Anterior cingulate cortex (tissue), 58 donors: ENCODE measurements at regions not wholly inside any gene's neighbourhood (a gene's known extent, or its start where the extent isn't known, plus 50 kb on each side); places are given as distances from the start of the nearest gene placed in this dataset.

Source experiments
- DNase-seq, 58 donors: peaks; one replicate each; lab custom pipeline; 2025; lab: John Stamatoyannopoulos, UW

GRCh38 chr6:74785236-74785635 lies 420.6 kb downstream of the COL12A1 start:
- no peak for DNase-seq

- DNase-seq = no peak
Measured at GRCh38 chr6:74782346-74782745, 423.5 kb downstream of the COL12A1 start.

DNA sequence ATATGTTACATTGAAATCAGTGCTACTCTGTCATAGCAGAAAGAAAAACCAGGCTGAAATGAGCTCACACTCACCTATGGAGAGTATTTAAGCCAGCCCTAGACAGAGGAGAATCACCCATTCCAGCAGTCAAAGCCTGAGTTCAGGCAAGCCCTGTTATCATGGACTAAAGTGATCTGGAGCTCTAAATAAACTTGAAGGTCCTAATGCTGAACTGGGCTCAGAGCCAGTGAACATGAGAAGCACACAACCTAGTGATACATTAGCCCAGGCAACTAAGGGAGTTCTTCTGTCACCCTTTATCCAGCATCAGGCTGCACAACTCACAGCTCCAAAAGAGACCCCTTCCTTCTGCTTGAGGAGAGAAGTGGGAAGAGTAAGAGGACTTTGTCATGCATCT lies 425.0 kb downstream of the COL12A1 start:
- DNase-seq = no peak

DNA sequence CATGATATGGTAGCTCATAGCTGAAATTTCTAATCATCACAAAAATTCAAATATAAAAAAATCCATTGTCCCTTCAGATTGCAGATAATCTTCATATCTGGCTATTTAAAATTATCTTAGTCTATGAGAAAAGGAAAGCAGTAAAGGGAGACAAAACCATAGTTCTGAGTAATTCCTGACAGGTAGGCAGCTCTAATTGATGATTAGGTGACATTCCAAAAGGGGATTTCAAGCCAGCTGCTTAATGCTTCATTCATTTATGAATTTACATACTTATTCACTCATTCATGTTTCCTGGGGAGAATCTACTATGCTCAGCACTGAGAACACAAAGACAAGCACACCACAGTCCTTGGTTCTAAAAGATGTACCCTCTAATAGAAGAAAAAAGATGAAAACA lies 437.1 kb downstream of the COL12A1 start:
- DNase-seq = no peak

GRCh38 chr6:74768120-74768519 lies 437.7 kb downstream of the COL12A1 start:
- DNase-seq = no peak

GRCh38 chr6:74765486-74765885 lies 440.4 kb downstream of the COL12A1 start:
- DNase-seq = no peak

- DNase-seq = no peak
Measured at GRCh38 chr6:74764486-74764885, 441.4 kb downstream of the COL12A1 start.

DNA sequence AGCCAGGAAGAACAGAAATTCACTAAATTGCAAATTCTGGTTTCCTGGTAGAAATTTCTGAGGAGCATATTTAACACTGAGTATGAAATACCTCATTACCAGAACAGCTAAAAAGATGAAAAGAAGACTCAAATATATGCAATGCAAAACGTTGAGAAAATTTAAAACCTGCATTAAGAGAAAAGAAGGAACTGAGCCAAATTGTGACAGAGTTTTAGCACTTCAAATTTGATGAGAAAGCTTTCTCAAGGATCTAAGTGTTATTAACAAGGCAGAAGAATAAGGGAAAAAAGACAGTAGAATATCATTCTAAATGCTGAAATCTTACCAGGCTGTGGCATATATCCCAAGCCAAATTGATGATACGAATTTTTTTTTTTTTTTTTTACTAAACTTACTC lies 443.0 kb downstream of the COL12A1 start:
- DNase-seq = peak in 1 of 58 donors; percentile 3

DNA sequence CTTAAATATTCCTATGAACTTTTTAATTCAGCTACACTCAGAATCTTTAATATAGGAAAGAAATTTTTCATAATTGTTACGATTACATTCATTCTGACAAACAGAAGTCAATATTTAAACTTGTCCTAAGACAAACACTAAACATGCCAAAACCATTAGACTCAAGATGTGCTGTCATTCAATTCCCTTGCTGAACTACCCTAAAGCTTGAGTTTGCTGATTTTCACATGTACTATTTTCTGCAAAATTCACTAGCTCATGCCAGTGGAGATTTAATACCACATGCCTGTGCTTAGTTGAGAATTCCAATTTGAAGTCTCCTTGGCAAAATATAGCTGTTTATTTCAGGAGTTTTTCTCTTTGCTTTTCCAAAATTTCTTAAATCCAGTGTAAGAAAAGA lies 448.0 kb downstream of the COL12A1 start:
- no peak for DNase-seq

- DNase-seq = no peak
Measured at GRCh38 chr6:74756923-74757322, 448.9 kb downstream of the COL12A1 start.

DNA sequence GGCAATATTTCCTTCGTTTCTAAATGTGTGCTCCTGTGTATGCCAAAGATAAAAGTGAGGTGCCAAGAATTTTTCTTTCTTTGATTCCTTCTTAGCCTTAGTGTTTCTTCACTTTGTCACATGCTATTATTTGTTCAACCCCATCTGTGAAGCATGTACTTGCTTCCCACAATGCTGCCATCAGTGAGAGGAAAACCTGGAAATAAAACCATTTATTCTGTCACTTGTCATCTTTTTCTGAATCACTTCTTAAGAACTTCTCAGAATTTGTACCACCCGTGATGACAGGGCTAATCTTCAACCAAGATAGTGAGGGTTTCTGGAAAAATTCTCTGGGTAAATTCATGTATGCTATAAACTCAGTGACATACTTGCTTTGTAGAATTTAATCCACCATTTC lies 450.1 kb downstream of the COL12A1 start:
- peak in 1 of 58 donors; percentile 23 for DNase-seq

DNA sequence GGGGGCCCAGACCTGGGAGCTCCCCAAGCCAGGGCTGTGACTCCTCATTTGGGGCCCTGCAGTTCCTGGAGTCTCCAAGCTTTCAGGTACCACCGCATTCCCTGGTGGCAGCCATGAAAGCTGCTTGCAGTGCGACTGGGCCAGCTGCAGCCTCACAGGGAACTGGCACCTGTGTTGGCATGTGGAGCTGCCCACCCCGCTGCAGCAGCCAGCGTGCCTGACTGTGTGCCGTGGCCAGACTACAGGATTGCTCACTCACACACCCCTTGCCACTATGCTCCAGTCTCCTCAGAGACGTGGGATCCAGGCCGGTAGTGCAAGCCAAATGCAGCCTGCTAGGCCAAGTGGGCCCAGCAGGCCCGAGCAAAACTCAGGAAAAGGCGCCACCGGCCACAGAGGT lies 450.7 kb downstream of the COL12A1 start:
- DNase-seq = no peak

DNA sequence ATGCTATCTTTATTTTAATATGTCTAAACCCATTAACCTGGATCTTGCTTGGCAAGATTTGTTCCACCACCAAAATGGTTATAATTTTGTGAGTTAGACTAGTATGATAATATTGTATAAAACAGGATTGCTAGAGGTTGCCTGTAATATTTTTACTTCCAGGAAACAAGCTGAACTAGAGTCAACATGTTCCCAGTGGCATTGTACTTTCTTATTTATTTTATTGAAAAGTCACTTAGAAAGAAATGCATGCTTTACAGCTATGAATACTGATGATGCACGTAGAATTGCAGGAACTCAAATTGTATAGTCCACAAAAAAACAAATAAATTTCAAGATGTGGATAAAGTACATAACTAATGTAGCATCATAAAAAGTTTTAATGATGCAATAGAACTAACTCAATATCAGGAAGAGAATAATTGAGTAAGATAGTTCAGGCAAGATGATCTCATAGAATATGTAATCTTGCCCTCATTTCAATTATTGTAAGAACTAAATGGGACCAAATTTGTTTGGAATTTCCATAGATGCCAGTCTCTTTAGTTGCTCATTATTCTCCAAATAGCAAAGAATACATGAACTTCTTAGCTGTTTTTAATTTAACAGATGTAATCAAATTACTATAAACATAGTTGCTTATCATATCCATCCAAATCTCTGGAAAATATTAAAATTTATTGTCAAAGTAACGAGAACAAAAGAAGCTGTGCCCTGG lies 451.8 kb downstream of the COL12A1 start:
- DNase-seq = no peak

DNA sequence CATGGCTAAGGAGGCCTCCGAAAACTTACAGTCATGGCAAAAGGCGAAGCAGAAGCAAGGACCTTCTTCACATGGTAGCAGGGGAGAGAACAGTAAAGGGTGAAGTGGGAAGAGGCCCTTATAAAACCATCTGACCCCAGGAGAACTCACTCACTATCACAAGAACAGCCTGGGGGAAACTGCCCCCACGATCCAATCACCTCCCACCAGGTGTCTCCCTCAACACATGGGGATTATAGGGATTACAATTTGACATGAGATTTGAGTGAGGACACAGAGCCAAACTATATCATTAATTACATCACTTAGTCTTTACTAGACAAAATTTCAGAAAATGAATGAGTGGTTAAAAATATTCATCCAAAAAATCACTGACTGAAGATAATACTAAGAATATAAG lies 453.6 kb downstream of the COL12A1 start:
- no peak for DNase-seq

- no peak for DNase-seq
Measured at GRCh38 chr6:74750826-74751225, 455.0 kb downstream of the COL12A1 start.

- DNase-seq = no peak
Measured at GRCh38 chr6:74749211-74750147, 456.4 kb downstream of the COL12A1 start.

- no peak for DNase-seq
Measured at GRCh38 chr6:74745670-74746069, 460.2 kb downstream of the COL12A1 start.

- DNase-seq = no peak
Measured at GRCh38 chr6:74742793-74743508, 462.9 kb downstream of the COL12A1 start.

DNA sequence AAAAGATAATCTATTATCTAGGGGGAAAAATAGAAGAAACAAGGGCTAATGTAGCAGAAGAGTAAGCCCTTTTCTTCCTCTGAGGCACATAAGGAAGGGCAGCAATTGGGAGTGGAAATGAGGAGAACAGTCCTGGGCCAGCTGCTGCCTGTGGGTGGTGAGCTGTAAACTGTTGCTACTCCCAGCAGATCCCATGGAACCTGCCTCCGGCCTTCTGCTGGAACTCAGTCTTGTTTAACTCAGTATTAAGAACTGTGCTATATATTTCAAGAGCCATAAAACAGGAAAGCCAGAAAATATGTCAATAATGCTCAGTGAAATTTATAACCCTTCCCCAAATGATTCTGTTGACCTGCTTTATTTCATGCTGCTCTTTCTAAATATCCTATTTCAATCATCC lies 464.2 kb downstream of the COL12A1 start:
- DNase-seq = peak in 2 of 58 donors; percentile 4 to 49

- DNase-seq = no peak
Measured at GRCh38 chr6:74735304-74735703, 470.5 kb downstream of the COL12A1 start.

- no peak for DNase-seq
Measured at GRCh38 chr6:74734901-74735300, 471.0 kb downstream of the COL12A1 start.
